SJCRH30 (cell line): ENCODE measurements at regions not wholly inside any gene's neighbourhood (a gene's known extent, or its start where the extent isn't known, plus 50 kb on each side); places are given as distances from the start of the nearest gene placed in this dataset.
A peak's percentile ranks its signal among the peaks of the same experiment; 100 is the strongest.

ENCODE experiments used
- DNase-seq, 2 experiments: peaks; one replicate each; pipeline ENCODE4 v3.0.0-alpha.2; 2015 to 2020
- H3K27ac ChIP-seq: fragments of 250-450 bp; sonication (Bioruptor Pico); 2 replicates; pipeline ENCODE4 v1.5.1; 2020; ENCODE audit warnings: mild to moderate bottlenecking, moderate library complexity
- H3K27me3 ChIP-seq: fragments of 250-450 bp; sonication (Bioruptor Pico); 2 replicates; pipeline ENCODE4 v1.5.1; 2020; ENCODE audit warnings: mild to moderate bottlenecking, moderate library complexity
- H3K36me3 ChIP-seq: fragments of 250-450 bp; sonication (Bioruptor Pico); 2 replicates; pipeline ENCODE4 v1.5.1; 2020; ENCODE audit warnings: mild to moderate bottlenecking, moderate library complexity
- H3K4me1 ChIP-seq: fragments of 250-450 bp; sonication (Bioruptor Pico); 2 replicates; pipeline ENCODE4 v1.5.1; 2020; ENCODE audit warnings: mild to moderate bottlenecking, moderate library complexity
- H3K4me3 ChIP-seq: fragments of 250-450 bp; sonication (Bioruptor Pico); 2 replicates; pipeline ENCODE4 v1.5.1; 2020; ENCODE audit warnings: mild to moderate bottlenecking, moderate library complexity
- H3K9me3 ChIP-seq: fragments of 250-450 bp; sonication (Bioruptor Pico); replicated peaks from 2 replicates; pipeline ENCODE4 v1.5.1; 2020; ENCODE audit warnings: mild to moderate bottlenecking, moderate library complexity

DNA sequence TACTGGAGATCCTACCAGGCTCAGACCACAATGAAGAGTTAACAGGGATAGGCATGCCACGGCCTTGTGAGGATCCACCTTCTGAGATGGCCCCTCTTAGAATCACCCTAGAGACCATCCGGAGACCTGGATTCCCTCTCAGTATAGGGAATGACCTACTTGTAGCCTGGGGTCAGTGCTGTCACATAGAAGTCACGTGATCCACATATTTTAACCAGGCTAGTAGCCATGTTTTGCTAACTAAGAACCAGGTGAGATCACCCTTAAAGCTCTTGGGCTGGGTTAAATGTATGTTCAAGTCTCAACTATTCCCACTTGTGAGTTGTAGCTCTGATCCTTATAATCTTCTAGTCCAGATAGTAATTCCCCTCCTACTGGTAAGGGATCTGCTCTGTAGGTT lies 215.4 kb downstream of the CCNG2 start:
- peaks cover 7% of the 10 kb centered on the region; the same call in 1 of the 2 replicates for H3K27me3 ChIP-seq
- no peak for DNase-seq
- H3K27ac ChIP-seq, result no peak overlapping the region
- no peaks in the 10 kb centered on the region for H3K4me1 ChIP-seq
- no peak overlapping the region for H3K4me3 ChIP-seq
- H3K9me3 ChIP-seq, result no peaks in the 10 kb centered on the region
- H3K36me3 ChIP-seq, result no peaks in the 10 kb centered on the region

DNA sequence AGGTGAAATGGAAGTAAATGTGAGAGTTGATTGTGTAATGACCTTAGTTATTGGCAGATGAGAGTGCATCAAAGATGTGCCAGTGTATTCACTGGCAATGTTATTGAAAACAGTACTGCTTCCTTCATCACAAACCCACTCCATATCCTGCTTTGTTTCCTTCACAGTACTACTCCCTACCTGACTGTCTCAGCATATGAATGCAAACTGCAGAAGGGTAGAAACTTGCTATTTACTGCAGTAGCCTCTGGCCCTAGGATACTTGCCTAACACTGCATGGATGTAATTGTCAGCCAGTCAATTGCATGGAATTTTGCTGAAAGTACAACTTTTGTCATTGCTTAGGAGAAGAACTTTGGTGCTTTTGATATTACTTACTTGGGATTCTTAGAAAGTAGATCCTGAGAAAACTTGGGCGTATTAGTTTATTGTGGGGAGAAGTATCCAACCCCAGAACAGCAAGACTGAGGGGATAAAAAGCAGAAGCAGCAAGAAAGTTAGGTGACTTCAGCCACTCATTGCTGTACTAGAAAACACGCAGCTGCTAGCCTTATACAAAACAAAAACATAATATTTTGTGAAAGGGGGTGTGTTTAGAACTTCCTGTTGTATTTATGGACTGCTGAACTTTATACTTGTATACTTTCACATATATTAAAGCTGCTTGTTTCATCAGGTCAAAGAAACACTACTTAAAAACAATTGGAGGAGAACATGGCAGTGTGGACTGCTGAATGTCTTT lies 219.0 kb downstream of the CCNG2 start:
- no peaks in the 10 kb centered on the region for H3K9me3 ChIP-seq
- DNase-seq, result no peak
- H3K27ac ChIP-seq, result no peak overlapping the region
- H3K4me1 ChIP-seq, result no peaks in the 10 kb centered on the region
- no peaks in the 10 kb centered on the region for H3K36me3 ChIP-seq
- H3K4me3 ChIP-seq, result no peak overlapping the region
- H3K27me3 ChIP-seq, result peaks cover 7% of the 10 kb centered on the region; the same call in 1 of the 2 replicates

DNA sequence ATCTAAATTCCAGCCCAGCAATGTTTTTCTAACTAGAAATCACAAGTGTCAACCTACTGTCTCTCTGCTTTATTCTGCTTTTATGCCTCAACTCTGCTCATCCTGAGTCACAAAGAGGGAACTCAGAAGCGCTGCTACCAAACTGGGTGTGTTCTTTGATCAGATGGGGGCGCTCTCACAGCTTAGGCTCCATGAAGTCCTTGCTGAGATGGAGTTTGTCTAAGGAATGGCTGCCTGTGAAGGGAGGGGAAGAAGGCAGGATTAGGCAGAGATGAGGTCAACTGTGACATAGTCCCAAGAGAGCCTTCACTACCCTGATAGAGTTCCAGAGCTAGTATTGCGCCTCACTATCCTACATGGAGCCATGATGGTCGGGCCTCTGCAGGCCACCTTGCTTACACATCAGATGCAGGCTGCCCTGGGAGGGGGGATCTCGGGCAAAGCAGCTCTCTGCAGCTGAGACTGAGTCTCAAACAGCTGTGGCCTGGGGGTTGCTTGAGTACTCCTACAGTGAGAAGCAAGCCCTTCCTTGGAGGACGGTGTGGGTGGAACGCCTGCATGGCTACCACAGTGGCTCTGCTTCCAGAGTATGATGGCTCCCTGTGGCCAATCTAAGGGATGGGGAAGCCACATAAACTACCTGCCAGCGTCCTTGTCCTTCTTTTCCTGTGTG lies 219.9 kb downstream of the CCNG2 start:
- no peaks in the 10 kb centered on the region for H3K36me3 ChIP-seq
- H3K27me3 ChIP-seq, result peaks cover 7% of the 10 kb centered on the region; the same call in 1 of the 2 replicates
- no peak for DNase-seq
- no peak overlapping the region for H3K27ac ChIP-seq
- no peak overlapping the region for H3K4me3 ChIP-seq
- H3K9me3 ChIP-seq, result no peaks in the 10 kb centered on the region
- H3K4me1 ChIP-seq, result no peaks in the 10 kb centered on the region

DNA sequence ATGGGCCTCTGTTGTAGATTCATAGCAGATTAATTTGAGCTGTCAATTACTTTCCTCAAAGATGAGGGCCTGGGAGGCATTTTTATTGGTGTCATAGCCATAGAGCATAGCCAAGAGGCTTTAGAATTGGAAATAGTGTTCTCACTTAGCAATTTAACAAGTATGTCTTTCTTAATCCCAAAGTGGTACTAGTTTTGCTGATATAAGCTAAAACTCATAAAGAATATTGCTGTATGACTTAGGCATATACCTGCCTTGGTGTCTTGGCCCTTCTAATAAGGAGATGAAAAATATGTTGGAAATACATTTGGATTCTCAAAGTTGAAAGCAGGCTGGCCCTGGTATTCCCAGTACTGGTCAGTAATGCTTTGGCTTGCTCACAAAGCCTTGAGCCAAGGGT lies 221.5 kb upstream of the CXCL13 start:
- Histone ChIP-seq H3K4me3 (no peak overlapping the region), H3K36me3 (no peaks in the 10 kb centered on the region), H3K27ac (no peak overlapping the region), H3K4me1 (no peaks in the 10 kb centered on the region), H3K27me3 (peaks cover under 1% of the 10 kb centered on the region; the same call in 1 of the 2 replicates), H3K9me3 (no peaks in the 10 kb centered on the region)
- no peak for DNase-seq

DNA sequence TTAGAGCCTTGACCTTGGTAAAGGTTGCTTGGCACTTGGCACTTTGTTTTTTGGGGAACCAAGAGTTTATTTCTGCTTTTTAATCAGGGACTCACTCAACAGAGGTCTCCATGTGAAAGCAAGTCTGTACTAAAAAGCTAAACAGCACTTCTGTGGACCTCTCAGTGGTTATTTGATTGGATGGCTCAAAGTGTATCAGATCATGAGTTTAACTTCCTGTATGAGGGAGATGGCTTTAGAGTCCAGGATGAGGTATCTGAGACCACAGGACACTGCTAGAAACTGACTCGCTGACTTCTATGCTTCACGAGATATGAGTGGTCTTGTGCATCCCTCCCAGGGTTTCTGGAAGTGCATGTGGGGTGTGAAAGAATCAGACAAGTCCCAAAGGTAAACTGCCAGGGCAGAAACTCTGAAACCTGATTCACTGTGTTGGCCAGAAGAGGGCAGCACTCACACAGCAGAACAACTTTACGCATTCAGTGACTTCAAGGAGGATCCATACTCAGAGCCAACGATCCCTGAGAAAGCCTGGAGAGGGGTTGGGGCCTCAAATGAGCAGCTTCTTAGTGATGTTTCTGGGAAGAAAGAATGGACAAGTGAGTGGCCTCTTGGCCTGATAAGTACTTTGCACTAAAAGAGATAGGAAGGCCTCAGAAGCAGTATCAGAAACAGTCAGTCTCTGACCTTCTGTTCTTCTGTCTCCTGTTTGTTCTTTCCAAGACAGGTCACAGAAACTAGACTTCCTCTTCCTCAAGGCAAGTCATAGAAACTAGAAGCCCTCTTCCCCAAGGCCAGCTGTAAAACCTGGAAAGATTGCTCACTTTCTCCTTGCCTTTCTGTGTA lies 220.3 kb upstream of the CXCL13 start:
- Histone ChIP-seq H3K27me3 (no peaks in the 10 kb centered on the region; the same call in 1 of the 2 replicates), H3K4me1 (no peaks in the 10 kb centered on the region), H3K27ac (no peak overlapping the region), H3K9me3 (no peaks in the 10 kb centered on the region), H3K36me3 (no peaks in the 10 kb centered on the region), H3K4me3 (no peak overlapping the region)
- DNase-seq, result peak; percentile 53 to 83

DNA sequence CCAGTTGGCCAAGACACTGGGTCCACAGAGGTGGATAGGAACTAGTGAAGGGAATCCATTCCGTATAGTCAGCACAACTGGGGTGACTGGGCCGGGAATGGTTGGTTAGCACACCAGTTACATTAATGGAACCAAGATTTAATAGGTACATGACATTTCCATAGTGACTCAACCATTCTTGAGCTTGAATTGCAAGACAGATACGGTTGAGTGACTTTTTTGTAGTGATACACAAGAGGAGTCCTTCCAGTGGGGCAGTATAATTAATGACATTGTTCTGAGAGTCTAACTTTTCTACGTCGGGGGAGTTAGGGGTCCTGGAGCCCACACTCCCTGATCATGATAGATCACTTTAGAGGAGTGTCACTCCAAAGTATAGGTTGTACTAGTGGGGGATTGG lies 211.6 kb upstream of the CXCL13 start:
- Histone ChIP-seq H3K9me3 (0 out of 2 replicates have a peak, but pooled peaks cover under 1% of the 10 kb centered on the region), H3K27me3 (no peaks in the 10 kb centered on the region), H3K4me3 (no peak overlapping the region), H3K27ac (no peak overlapping the region), H3K36me3 (no peaks in the 10 kb centered on the region), H3K4me1 (no peaks in the 10 kb centered on the region)
- no peak for DNase-seq

DNA sequence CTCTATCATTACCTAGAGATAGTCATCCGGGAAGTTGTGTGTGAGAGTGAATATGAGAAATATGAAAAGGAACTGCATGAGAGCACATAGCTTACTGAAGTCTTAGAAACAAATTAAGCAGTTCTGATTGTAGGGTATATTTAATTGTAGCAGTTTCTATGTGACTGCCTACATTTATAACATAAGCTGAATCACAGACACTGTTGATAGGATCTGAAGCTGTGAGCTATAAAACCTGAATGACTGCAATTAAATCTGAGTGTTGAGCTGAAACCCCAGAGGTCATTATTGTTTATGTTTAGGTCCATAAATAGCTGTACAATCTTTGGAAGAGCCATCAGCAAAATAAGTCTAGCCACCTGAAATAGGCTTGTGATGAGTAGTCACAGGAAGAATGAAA lies 210.1 kb upstream of the CXCL13 start:
- no peak overlapping the region for H3K4me3 ChIP-seq

DNA sequence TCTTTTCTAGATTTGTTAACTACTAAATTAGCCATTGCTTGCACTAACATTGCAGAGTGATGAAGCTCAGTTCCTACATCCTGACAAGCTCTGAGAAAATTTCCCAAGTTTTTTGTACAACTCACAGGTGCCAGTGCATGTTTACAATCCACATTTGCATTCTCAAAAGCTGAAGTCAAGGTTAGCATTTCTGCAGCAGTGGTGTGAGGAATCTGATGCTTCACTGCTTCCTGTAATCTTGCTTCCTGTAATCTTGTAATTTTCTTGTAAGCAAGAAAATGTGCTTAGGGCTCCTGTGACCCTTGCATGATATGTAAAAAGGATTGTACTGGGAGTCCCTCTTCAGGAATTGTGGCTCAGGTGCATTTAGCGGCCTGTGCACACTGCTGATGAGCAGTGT lies 207.4 kb upstream of the CXCL13 start:
- no peaks in the 10 kb centered on the region for H3K4me1 ChIP-seq
- H3K9me3 ChIP-seq, result 0 out of 2 replicates have a peak, but pooled peaks cover 3% of the 10 kb centered on the region
- 0 out of 2 replicates have a peak, but pooled peaks cover 4% of the 10 kb centered on the region for H3K27me3 ChIP-seq
- H3K4me3 ChIP-seq, result no peak overlapping the region
- no peaks in the 10 kb centered on the region for H3K36me3 ChIP-seq
- no peak for DNase-seq
- H3K27ac ChIP-seq, result no peak overlapping the region

More for the DNA sequence above, 210.1 kb upstream of the CXCL13 start:
- DNase-seq, result no peak
- Histone ChIP-seq H3K27ac (no peak overlapping the region), H3K36me3 (no peaks in the 10 kb centered on the region), H3K9me3 (0 out of 2 replicates have a peak, but pooled peaks cover 3% of the 10 kb centered on the region), H3K4me1 (no peaks in the 10 kb centered on the region), H3K27me3 (no peaks in the 10 kb centered on the region)

DNA sequence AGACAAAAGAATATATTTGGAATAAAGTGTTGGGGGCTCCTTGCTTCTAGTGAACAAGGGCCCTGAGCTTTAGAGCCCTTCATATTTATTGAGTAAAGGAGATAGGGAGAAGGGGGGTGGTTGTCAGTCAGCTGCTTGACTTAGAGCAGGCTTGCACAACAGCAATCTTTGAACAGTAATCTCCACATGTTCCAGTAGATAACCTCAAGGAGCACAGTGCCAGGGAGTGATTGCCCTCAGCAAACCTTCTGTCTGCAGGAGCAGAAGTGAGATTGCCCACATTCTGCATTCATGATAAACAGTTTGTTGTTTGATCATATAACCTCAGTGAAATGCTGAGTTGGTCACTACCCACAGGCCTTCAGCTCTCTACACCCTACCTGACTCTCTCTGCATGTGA lies 205.8 kb upstream of the CXCL13 start:
- 0 out of 2 replicates have a peak, but pooled peaks cover 3% of the 10 kb centered on the region for H3K9me3 ChIP-seq
- no peak overlapping the region for H3K4me3 ChIP-seq
- H3K27ac ChIP-seq, result no peak overlapping the region
- H3K36me3 ChIP-seq, result no peaks in the 10 kb centered on the region
- H3K27me3 ChIP-seq, result peaks cover 12% of the 10 kb centered on the region; the same call in 1 of the 2 replicates
- no peak for DNase-seq
- no peaks in the 10 kb centered on the region for H3K4me1 ChIP-seq

DNA sequence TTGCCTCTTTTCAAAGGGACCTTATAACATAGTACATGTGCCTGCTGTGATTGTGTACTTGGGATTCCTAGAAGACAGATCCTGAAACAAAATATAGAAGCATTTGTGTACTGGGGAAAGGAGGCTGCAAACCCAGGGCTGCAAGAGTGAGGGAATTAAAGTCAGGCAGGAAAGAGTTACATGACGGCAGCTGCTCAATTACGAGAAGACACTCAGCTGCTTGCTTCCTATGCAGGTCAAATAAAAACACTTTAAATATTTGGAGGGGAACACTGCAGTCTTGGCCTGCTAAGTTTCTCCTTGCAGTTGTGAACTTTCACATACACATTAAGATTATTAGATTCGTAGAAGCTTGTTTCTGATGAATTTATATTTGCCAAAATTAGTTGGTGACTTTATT lies 191.9 kb upstream of the CXCL13 start:
- no peaks in the 10 kb centered on the region for H3K4me1 ChIP-seq
- H3K36me3 ChIP-seq, result no peaks in the 10 kb centered on the region
- H3K27me3 ChIP-seq, result no peaks in the 10 kb centered on the region
- H3K9me3 ChIP-seq, result no peaks in the 10 kb centered on the region
- no peak overlapping the region for H3K27ac ChIP-seq
- no peak overlapping the region for H3K4me3 ChIP-seq
- DNase-seq, result peak in 1 of 2 experiments; percentile 22

DNA sequence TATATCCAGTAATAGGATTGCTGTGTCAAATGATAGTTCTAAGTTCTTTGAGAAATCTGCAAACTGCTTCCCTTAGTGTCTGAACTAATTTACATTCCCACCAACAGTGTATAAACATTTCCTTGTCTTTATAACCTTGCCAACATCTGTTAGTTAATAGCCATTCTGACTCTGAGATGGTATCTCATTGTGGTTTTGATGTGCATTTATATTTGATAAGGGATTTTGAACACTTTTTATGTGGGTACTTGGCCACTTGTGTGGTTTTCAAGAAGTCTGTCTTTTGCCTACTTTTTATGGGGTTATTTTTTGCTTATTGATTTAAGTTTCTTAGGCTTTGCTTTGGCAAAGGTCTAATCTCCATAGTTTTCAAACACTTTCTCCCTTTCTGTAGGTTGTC lies 189.9 kb upstream of the CXCL13 start:
- no peak for DNase-seq
- H3K36me3 ChIP-seq, result no peaks in the 10 kb centered on the region
- no peak overlapping the region for H3K27ac ChIP-seq
- H3K4me1 ChIP-seq, result no peaks in the 10 kb centered on the region
- H3K4me3 ChIP-seq, result no peak overlapping the region
- no peaks in the 10 kb centered on the region for H3K27me3 ChIP-seq
- no peaks in the 10 kb centered on the region for H3K9me3 ChIP-seq

DNA sequence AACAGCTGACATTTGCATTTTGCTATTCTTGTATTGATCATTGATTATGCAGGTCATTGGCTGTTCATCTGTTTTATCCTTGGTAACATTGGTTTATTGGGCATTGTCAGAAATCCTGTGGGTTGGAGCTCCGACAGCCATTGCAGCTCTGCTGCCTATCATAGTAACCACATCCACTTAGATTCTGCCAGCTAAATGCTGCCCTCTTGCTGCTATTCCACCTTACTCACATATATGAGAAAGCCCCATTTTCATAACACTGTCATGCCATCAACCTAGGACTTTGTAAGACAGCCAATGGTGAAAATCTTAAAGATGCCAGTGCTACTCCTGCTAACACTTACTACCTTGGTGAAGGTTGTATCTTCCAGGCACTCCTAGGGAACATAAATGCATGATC lies 187.3 kb upstream of the CXCL13 start:
- Histone ChIP-seq H3K36me3 (no peaks in the 10 kb centered on the region), H3K4me1 (no peaks in the 10 kb centered on the region), H3K27ac (no peak overlapping the region), H3K9me3 (no peaks in the 10 kb centered on the region), H3K4me3 (no peak overlapping the region), H3K27me3 (no peaks in the 10 kb centered on the region)
- DNase-seq, result peak in 1 of 2 experiments; percentile 28

DNA sequence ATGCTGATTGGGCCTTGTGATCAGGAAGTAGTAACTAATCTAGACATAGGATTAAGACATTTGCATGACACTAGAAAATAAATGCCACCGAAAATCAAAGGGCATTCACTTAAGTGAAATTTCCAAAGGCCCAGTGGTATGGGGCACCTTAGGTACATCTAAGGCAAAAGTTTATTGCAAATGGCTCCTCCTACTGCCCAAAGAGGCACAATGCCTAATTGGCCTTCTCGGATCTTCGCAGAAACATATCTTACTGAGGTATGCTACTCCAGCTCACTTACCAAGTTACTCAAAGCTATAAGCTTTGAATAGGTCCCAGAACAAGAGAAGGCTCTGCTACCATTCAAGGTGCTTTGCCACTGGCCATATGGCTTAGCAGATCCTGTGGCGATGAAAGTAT lies 174.8 kb upstream of the CXCL13 start:
- no peaks in the 10 kb centered on the region for H3K27me3 ChIP-seq

DNA sequence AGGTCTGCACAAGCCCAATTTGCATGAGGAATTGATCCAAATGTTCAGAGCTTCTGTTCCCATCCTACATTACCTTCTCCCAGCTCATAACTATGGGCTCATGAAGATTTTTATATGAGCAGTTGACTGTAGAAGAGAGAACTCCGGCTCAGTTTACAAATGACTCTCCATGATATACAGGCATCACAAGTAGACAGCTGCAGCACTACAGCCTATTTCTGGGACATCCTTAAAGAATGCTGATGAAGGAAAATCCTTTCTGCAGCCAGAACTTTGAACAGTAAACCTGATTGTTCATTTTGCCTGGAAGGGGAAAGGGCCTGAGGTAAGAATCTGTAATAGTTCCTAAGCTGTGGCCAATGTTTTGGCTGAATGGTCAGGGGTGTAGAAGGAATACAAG lies 174.1 kb upstream of the CXCL13 start:
- H3K27ac ChIP-seq, result no peak overlapping the region
- H3K4me3 ChIP-seq, result no peak overlapping the region
- DNase-seq, result peak in 1 of 2 experiments; percentile 17

More for the DNA sequence above, 174.8 kb upstream of the CXCL13 start:
- H3K27ac ChIP-seq, result no peak overlapping the region
- no peaks in the 10 kb centered on the region for H3K9me3 ChIP-seq
- no peaks in the 10 kb centered on the region for H3K36me3 ChIP-seq
- no peak overlapping the region for H3K4me3 ChIP-seq
- DNase-seq, result no peak
- H3K4me1 ChIP-seq, result no peaks in the 10 kb centered on the region

More for the DNA sequence above, 174.1 kb upstream of the CXCL13 start:
- H3K36me3 ChIP-seq, result no peaks in the 10 kb centered on the region
- no peaks in the 10 kb centered on the region for H3K27me3 ChIP-seq
- no peaks in the 10 kb centered on the region for H3K4me1 ChIP-seq
- H3K9me3 ChIP-seq, result no peaks in the 10 kb centered on the region
